ENCODE measurements at regions not wholly inside any gene's neighbourhood (a gene's known extent, or its start where the extent isn't known, plus 50 kb on each side); places are given as distances from the start of the nearest gene placed in this dataset.

DNA sequence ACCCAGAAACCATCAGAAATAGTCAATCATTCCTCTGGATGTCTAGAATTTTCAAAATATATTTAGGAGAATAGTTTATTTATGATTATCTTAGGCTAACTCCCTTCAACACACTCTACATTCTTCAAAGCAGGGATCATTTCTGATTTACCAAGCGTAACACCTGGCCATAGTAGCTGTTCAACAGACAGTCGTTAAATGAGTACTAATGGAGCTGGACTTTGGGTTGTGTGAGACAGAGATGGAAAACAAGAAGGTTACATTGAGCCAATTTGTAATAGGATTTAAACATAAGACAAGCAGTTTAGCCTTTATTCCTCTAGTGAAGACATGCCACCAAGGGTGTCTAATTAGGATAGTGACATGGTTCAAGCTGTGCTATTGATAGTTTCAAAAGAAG, 129.2 kb upstream of the ANO3 start:
- H2BK15ac ChIP-seq (ENCODE audit: low read length), result no peak overlapping the region
- H3K14ac ChIP-seq (ENCODE audit: low read length), result no peak overlapping the region
- H3K4ac ChIP-seq (ENCODE audit: low read length), result no peak overlapping the region
- no peak overlapping the region for H4K8ac ChIP-seq (ENCODE audit: low read depth, low read length)
- no peak overlapping the region for H3K18ac ChIP-seq (ENCODE audit: low read length)
- H2AFZ ChIP-seq (ENCODE audit: low read length), result no peak overlapping the region
- no peaks in the 10 kb centered on the region for H3K27me3 ChIP-seq (ENCODE audit: control insufficient read depth in 3 of 3, insufficient read depth in 3 of 3, low read depth in 1 of 3, low read length in 3 of 3)
- H3K27ac ChIP-seq (replicated peaks; ENCODE audit: low read length), result no peak overlapping the region
- no peak overlapping the region for H2BK5ac ChIP-seq (ENCODE audit: low read length)
- H3K4me2 ChIP-seq (ENCODE audit: insufficient read depth, low read length, poor library complexity, severe bottlenecking), result no peak overlapping the region
- no peak overlapping the region for H4K91ac ChIP-seq (ENCODE audit: low read depth, low read length, poor library complexity)
- H3K4me1 ChIP-seq (ENCODE audit: control insufficient read depth in 2 of 2, insufficient read depth in 1 of 2, low read depth in 1 of 2, low read length in 2 of 2), result no peaks in the 10 kb centered on the region
- H3K79me1 ChIP-seq (ENCODE audit: low read depth, low read length), result no peaks in the 10 kb centered on the region
- H2BK120ac ChIP-seq (ENCODE audit: low read depth, low read length), result no peak overlapping the region
- no peak overlapping the region for H3K4me3 ChIP-seq (ENCODE audit: low read length in 2 of 2)
- H2AK5ac ChIP-seq (ENCODE audit: low read depth, low read length), result no peak overlapping the region
- H3K9ac ChIP-seq (ENCODE audit: low read depth, low read length, poor library complexity), result no peak overlapping the region
- no peaks in the 10 kb centered on the region for H3K36me3 ChIP-seq (replicated peaks in 1 of 2; ENCODE audit: control insufficient read depth in 2 of 2, insufficient read depth in 2 of 2, low read length in 2 of 2)
- no peak for DNase-seq (ENCODE audit: low spot score)
- H3K23ac ChIP-seq (ENCODE audit: low read depth, low read length, poor library complexity), result no peak overlapping the region
- H3K9me3 ChIP-seq (replicated peaks in 1 of 2; ENCODE audit: control insufficient read depth in 2 of 2, insufficient read depth in 1 of 2, low read depth in 1 of 2, low read length in 2 of 2), result no peaks in the 10 kb centered on the region
- H2BK12ac ChIP-seq (ENCODE audit: low read length), result no peak overlapping the region
- WGBS, 2 donors (ENCODE audit: extremely low coverage in 2 of 2, insufficient read length in 2 of 2, insufficient replicate concordance in 1 of 2), result no CpG with 5 or more reads among the region's 2 CpGs

DNA sequence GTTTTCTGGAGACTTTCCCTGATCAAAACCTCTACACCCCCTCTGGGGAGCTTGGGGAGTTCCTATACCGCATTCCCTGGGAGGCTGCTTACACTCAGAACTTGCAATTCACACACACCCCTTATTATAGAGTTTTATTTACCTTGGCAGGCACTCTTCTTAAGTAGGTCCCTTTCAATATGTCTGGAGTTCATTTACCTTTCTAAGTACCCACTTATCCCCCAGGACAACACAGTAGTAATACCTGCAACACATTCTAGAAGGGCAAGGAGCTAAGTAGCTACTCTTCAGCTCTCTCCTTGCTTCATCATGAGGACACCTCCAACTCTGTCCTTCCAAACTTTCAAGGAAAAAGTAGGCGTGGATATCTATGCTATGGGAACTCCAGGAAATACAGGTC, 127.8 kb upstream of the ANO3 start:
- H2AK5ac ChIP-seq (ENCODE audit: low read depth, low read length), result no peak overlapping the region
- H3K27ac ChIP-seq (replicated peaks; ENCODE audit: low read length), result no peak overlapping the region
- H3K4me2 ChIP-seq (ENCODE audit: insufficient read depth, low read length, poor library complexity, severe bottlenecking), result no peak overlapping the region
- H3K4me1 ChIP-seq (ENCODE audit: control insufficient read depth in 2 of 2, insufficient read depth in 1 of 2, low read depth in 1 of 2, low read length in 2 of 2), result no peaks in the 10 kb centered on the region
- H2BK12ac ChIP-seq (ENCODE audit: low read length), result no peak overlapping the region
- no peak overlapping the region for H3K9ac ChIP-seq (ENCODE audit: low read depth, low read length, poor library complexity)
- no peaks in the 10 kb centered on the region for H3K27me3 ChIP-seq (ENCODE audit: control insufficient read depth in 3 of 3, insufficient read depth in 3 of 3, low read depth in 1 of 3, low read length in 3 of 3)
- no peak overlapping the region for H2BK15ac ChIP-seq (ENCODE audit: low read length)
- no peak for DNase-seq (ENCODE audit: low spot score)
- H2AFZ ChIP-seq (ENCODE audit: low read length), result no peak overlapping the region
- no peak overlapping the region for H2BK120ac ChIP-seq (ENCODE audit: low read depth, low read length)
- H2BK5ac ChIP-seq (ENCODE audit: low read length), result no peak overlapping the region
- whole genome bisulfite sequencing, 2 donors (ENCODE audit: extremely low coverage in 2 of 2, insufficient read length in 2 of 2, insufficient replicate concordance in 1 of 2), result no CpG with 5 or more reads among the region's 2 CpGs
- no peak overlapping the region for H4K8ac ChIP-seq (ENCODE audit: low read depth, low read length)
- H3K23ac ChIP-seq (ENCODE audit: low read depth, low read length, poor library complexity), result no peak overlapping the region
- no peak overlapping the region for H3K14ac ChIP-seq (ENCODE audit: low read length)
- no peak overlapping the region for H3K4ac ChIP-seq (ENCODE audit: low read length)
- H3K36me3 ChIP-seq (replicated peaks in 1 of 2; ENCODE audit: control insufficient read depth in 2 of 2, insufficient read depth in 2 of 2, low read length in 2 of 2), result no peaks in the 10 kb centered on the region
- H4K91ac ChIP-seq (ENCODE audit: low read depth, low read length, poor library complexity), result no peak overlapping the region
- no peaks in the 10 kb centered on the region for H3K79me1 ChIP-seq (ENCODE audit: low read depth, low read length)
- no peak overlapping the region for H3K4me3 ChIP-seq (ENCODE audit: low read length in 2 of 2)
- H3K9me3 ChIP-seq (replicated peaks in 1 of 2; ENCODE audit: control insufficient read depth in 2 of 2, insufficient read depth in 1 of 2, low read depth in 1 of 2, low read length in 2 of 2), result no peaks in the 10 kb centered on the region
- no peak overlapping the region for H3K18ac ChIP-seq (ENCODE audit: low read length)

DNA sequence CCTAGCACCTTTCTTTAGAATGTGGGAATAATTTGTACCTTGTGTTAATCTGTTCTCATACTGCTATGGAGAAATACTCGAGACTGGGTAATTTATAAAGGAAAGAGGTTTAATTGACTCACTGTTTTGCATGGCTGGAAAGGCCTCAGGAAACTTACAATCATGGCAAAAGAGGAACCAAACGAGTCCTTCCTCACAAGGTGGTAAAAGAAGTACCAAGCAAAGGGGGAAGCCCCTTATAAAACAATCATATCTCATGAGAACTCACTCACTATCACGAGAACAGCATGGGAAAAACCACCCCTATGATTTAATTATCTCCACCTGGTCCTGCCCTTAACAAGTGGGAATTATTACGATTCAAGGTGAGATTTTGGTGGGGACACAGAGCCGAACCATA, 127.1 kb upstream of the ANO3 start:
- Histone ChIP-seq H3K4ac (ENCODE audit: low read length) (no peak overlapping the region), H2BK15ac (ENCODE audit: low read length) (no peak overlapping the region), H4K8ac (ENCODE audit: low read depth, low read length) (no peak overlapping the region), H3K9ac (ENCODE audit: low read depth, low read length, poor library complexity) (no peak overlapping the region), H3K79me1 (ENCODE audit: low read depth, low read length) (no peaks in the 10 kb centered on the region), H3K23ac (ENCODE audit: low read depth, low read length, poor library complexity) (no peak overlapping the region), H2AFZ (ENCODE audit: low read length) (no peak overlapping the region), H3K4me3 (ENCODE audit: low read length in 2 of 2) (no peak overlapping the region), H3K14ac (ENCODE audit: low read length) (no peak overlapping the region), H4K91ac (ENCODE audit: low read depth, low read length, poor library complexity) (no peak overlapping the region), H2BK5ac (ENCODE audit: low read length) (no peak overlapping the region), H3K4me1 (ENCODE audit: control insufficient read depth in 2 of 2, insufficient read depth in 1 of 2, low read depth in 1 of 2, low read length in 2 of 2) (no peaks in the 10 kb centered on the region), H3K27ac (replicated peaks; ENCODE audit: low read length) (no peak overlapping the region), H3K4me2 (ENCODE audit: insufficient read depth, low read length, poor library complexity, severe bottlenecking) (no peak overlapping the region), H2AK5ac (ENCODE audit: low read depth, low read length) (no peak overlapping the region), H2BK12ac (ENCODE audit: low read length) (no peak overlapping the region), H3K27me3 (ENCODE audit: control insufficient read depth in 3 of 3, insufficient read depth in 3 of 3, low read depth in 1 of 3, low read length in 3 of 3) (no peaks in the 10 kb centered on the region), H2BK120ac (ENCODE audit: low read depth, low read length) (no peak overlapping the region), H3K9me3 (replicated peaks in 1 of 2; ENCODE audit: control insufficient read depth in 2 of 2, insufficient read depth in 1 of 2, low read depth in 1 of 2, low read length in 2 of 2) (no peaks in the 10 kb centered on the region), H3K18ac (ENCODE audit: low read length) (no peak overlapping the region), H3K36me3 (replicated peaks in 1 of 2; ENCODE audit: control insufficient read depth in 2 of 2, insufficient read depth in 2 of 2, low read length in 2 of 2) (no peaks in the 10 kb centered on the region)
- no peak for DNase-seq (ENCODE audit: low spot score)
- no CpG with 5 or more reads among the region's 5 CpGs for WGBS, 2 donors (ENCODE audit: extremely low coverage in 2 of 2, insufficient read length in 2 of 2, insufficient replicate concordance in 1 of 2)

DNA sequence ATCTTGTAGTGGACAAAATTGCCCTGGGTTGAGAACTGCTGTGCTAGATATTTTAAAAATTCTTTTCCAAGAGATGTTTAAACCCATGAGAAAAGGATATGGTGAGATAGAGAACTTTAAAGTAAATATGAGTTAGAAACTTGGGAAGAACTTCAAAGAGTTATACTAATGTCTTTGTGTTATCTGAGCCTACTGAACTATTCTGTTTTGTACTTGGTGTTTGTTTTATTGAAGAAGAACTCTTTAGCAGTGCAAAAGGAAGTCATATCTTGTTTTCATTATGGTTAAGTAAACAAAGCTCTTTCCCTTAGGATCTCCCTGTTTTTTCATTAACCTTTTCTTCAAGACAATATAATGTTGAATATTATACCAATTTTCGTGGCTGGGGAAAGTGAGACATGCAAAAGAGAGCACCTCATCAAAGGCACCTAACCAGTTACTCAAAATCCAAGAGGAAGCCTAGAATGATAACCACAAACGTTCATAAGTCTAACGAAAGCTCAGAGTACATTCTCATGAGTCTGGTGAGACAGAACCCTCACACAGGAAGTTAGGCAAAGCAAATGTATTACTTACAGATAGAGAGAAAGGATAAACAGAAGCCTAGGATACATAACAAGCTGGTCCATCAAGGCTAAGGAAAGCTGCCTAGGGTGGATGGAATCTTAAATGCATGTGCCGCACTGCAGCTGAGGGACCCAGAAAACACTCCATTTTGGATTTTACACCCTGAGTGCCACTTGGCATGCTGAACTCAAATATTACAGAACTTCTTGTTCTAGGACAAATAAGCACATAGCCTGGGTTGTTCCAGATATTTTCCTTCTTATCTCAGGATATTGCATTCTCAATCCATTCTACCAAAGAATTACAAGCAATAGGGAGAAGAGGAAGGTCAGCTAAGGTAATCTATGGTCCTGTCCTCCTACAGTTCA, 112.5 kb upstream of the ANO3 start:
- Histone ChIP-seq H3K14ac (ENCODE audit: low read length) (no peak overlapping the region), H3K9me3 (replicated peaks in 1 of 2; ENCODE audit: control insufficient read depth in 2 of 2, insufficient read depth in 1 of 2, low read depth in 1 of 2, low read length in 2 of 2) (peaks cover 0 to 5% of the 10 kb centered on the region in 2 donors), H3K4ac (ENCODE audit: low read length) (no peak overlapping the region), H3K27ac (replicated peaks; ENCODE audit: low read length) (no peak overlapping the region), H2BK12ac (ENCODE audit: low read length) (no peak overlapping the region), H2BK5ac (ENCODE audit: low read length) (no peak overlapping the region), H2BK120ac (ENCODE audit: low read depth, low read length) (no peak overlapping the region), H3K18ac (ENCODE audit: low read length) (no peak overlapping the region), H3K4me1 (ENCODE audit: control insufficient read depth in 2 of 2, insufficient read depth in 1 of 2, low read depth in 1 of 2, low read length in 2 of 2) (no peaks in the 10 kb centered on the region), H3K4me3 (ENCODE audit: low read length in 2 of 2) (no peak overlapping the region), H4K8ac (ENCODE audit: low read depth, low read length) (no peak overlapping the region), H3K4me2 (ENCODE audit: insufficient read depth, low read length, poor library complexity, severe bottlenecking) (no peak overlapping the region), H3K9ac (ENCODE audit: low read depth, low read length, poor library complexity) (no peak overlapping the region), H3K27me3 (ENCODE audit: control insufficient read depth in 3 of 3, insufficient read depth in 3 of 3, low read depth in 1 of 3, low read length in 3 of 3) (peaks cover 0 to 2% (median 0%) of the 10 kb centered on the region in 3 experiments), H4K91ac (ENCODE audit: low read depth, low read length, poor library complexity) (no peak overlapping the region), H3K79me1 (ENCODE audit: low read depth, low read length) (no peaks in the 10 kb centered on the region), H2AFZ (ENCODE audit: low read length) (no peak overlapping the region), H3K36me3 (replicated peaks in 1 of 2; ENCODE audit: control insufficient read depth in 2 of 2, insufficient read depth in 2 of 2, low read length in 2 of 2) (no peaks in the 10 kb centered on the region), H2AK5ac (ENCODE audit: low read depth, low read length) (no peak overlapping the region), H2BK15ac (ENCODE audit: low read length) (no peak overlapping the region), H3K23ac (ENCODE audit: low read depth, low read length, poor library complexity) (no peak overlapping the region)
- no peak for DNase-seq (ENCODE audit: low spot score)
- no CpG with 5 or more reads among the region's 4 CpGs for WGBS, 2 donors (ENCODE audit: extremely low coverage in 2 of 2, insufficient read length in 2 of 2, insufficient replicate concordance in 1 of 2)

All from neuronal stem cell (in vitro differentiated cells).